ENCODE measurements at regions not wholly inside any gene's neighbourhood (a gene's known extent, or its start where the extent isn't known, plus 50 kb on each side); places are given as distances from the start of the nearest gene placed in this dataset.

DNA sequence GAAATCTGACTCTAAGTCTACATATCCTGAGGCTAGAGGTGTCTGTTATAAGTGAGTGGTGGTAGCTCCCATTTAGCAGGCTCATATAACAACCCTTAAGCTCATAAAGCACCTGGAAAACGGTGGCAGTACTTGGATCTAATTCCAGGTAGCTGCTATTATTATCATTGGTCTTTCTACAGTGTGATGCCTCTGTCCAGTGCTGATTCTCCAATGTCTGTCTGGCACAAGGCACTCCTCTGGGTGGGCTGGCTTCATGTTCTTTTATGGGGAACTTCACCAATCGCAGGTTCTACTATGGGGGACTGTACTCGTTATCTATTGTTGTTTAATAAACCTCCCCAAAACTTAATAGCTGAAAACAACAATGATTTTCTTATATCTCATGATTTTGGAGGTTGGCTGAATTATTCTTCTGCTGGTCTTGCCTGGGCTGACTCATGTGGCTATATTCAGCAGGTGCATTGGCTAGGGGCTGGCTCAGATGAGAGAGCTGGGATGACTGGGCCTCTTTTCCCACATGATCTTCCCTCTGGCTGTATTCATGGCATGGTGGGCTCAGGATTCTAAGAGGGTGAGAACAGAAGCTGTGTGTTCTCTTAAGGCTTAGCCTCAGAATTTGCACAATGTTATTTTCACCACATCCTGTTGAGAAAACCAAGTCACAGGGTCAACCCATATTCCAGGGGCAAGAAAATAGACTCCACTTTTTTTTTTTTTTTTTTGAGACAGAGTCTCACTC, 93.0 kb upstream of the PCGF5 start:
- TF ChIP-seq, protein P1, sequence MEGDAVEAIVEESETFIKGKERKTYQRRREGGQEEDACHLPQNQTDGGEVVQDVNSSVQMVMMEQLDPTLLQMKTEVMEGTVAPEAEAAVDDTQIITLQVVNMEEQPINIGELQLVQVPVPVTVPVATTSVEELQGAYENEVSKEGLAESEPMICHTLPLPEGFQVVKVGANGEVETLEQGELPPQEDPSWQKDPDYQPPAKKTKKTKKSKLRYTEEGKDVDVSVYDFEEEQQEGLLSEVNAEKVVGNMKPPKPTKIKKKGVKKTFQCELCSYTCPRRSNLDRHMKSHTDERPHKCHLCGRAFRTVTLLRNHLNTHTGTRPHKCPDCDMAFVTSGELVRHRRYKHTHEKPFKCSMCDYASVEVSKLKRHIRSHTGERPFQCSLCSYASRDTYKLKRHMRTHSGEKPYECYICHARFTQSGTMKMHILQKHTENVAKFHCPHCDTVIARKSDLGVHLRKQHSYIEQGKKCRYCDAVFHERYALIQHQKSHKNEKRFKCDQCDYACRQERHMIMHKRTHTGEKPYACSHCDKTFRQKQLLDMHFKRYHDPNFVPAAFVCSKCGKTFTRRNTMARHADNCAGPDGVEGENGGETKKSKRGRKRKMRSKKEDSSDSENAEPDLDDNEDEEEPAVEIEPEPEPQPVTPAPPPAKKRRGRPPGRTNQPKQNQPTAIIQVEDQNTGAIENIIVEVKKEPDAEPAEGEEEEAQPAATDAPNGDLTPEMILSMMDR (IDR thresholded peaks at IDR 0.05), result no peak
- no peak for TF ChIP-seq POLR2AphosphoS5 (IDR thresholded peaks at IDR 0.05)
